ENCODE measurements at regions not wholly inside any gene's neighbourhood (a gene's known extent, or its start where the extent isn't known, plus 50 kb on each side); places are given as distances from the start of the nearest gene placed in this dataset.
"Not testable (repeated sequence)": the region's sequence is repeated elsewhere in the genome, so short reads cannot be mapped to it uniquely, and the experiment has no call there.

DNA sequence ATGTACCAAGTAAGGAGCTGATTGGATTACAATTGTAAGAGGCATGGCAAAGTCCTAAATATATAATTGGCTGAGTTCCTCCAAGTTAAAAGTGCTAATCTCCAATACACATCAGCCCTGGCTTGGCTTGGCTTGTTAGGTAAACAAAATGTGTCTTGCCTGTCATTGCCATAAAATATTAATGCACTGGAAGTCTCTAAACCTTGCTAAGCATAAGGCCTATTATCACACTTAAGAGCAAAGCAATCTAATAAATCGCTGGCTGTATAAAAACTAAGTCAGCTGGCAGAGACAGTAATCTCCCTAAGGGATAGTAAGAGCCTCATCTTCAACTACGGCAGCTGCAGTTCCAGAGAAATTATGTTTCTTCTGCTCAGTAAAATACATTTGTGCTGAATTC lies 418.6 kb upstream of the GRAMD2B start:
- DNase-seq (ENCODE audit: low read depth) = peak; percentile 33

- DNase-seq (ENCODE audit: low read depth) = peak; percentile 62
Measured at GRCh38 chr5:126007841-126008240, 415.4 kb upstream of the GRAMD2B start.

DNA sequence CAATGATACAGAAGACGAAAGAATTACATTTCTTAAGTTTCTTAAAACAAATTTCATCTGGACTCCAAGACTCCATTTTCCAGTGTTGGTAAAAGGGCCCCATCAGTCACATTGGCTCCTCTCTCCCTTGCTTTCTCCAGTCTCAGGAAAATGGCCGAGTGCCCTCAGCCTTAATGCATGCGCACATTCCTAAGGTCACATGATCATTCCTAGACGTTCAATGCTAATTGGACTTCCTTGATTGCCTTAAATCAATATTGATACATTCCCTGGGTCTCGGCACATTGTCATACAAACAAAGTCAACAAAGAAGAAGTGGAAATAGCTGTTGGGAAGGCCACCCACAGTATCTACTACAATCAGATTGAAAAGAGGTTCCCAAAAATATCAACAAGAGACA lies 413.6 kb upstream of the GRAMD2B start:
- no peak for DNase-seq (ENCODE audit: low read depth)

DNA sequence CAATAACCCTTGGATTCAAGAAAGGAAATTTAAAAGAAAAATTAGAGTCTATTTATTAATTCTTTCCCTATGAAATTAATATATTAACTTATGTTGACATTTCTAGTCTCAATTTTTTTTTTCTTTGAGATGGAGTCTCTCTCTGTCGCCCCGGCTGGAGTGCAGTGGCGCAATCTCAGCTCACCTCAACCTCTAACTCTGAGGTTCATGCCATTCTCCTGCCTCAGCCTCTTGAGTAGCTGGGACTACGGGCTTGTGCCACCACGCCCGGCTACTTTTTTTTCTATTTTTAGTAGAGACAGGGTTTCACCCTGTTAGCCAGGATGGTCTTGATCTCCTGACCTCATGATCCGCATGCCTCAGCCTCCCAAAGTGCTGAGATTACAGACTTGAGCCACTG lies 411.7 kb upstream of the GRAMD2B start:
- DNase-seq (ENCODE audit: low read depth) = not testable (repeated sequence)

DNA sequence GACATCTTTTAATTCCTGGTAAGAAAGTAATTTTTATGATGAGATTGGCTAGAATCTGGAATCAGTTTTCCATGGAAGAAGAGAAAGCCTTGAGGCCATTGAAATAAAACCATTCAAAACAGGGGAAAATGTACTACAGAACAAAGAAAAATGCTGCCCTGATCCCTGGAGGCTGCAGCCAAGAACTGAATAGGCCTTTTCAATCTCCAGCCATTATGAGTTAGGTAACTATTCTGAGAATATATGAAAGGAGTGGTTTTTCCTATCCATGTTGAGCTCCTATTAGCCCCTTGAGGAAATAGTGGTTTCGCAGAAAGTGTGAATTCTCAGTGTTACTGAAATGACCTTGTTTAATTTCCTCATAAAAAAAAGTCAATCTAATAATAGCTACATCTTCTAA lies 408.5 kb upstream of the GRAMD2B start:
- no peak for DNase-seq (ENCODE audit: low read depth)

- DNase-seq (ENCODE audit: low read depth) = no peak
Measured at GRCh38 chr5:126015235-126016181, 407.7 kb upstream of the GRAMD2B start.

DNA sequence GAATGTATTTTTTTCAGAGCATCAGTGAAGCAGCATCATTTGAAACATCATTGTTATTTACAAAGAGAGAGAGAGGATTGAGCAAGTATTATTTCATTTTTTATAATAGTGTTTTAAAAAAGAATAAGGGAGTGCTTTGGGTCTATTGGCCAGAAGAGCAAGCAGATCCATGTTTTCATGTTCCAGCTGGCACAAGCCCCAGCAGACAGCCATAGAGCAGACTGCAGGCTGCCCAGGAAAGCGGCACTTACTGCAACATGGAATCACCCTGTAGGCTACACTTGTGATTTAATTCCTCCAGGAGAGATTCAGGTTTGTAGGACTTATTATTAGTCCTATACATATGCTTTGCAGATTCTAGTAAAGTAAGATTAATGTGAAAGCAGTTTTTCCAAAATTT lies 407.0 kb upstream of the GRAMD2B start:
- DNase-seq (ENCODE audit: low read depth) = no peak

GRCh38 chr5:126017096-126017495 lies 406.1 kb upstream of the GRAMD2B start:
- no peak for DNase-seq (ENCODE audit: low read depth)

DNA sequence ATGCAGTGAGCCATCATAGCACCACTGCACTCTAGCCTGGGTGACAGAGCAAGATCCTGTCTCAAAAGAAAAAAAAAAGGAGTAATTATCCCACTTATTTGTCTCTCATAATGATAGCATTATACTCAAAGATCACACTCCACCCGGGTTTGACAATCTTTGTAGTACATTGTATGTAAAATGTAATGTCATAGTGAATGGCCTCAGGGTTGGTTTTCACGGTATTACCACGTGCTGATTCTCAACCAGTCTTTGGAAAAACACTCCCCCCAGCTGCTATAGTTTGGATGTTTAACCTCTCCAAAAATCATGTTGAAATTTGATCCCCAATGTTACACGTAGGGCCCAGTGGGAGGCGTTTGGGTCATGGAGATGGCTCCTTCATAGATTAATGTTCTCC lies 402.4 kb upstream of the GRAMD2B start:
- no peak for DNase-seq (ENCODE audit: low read depth)

- peak; percentile 51 for DNase-seq (ENCODE audit: low read depth)
Measured at GRCh38 chr5:126023994-126024441, 399.2 kb upstream of the GRAMD2B start.

DNA sequence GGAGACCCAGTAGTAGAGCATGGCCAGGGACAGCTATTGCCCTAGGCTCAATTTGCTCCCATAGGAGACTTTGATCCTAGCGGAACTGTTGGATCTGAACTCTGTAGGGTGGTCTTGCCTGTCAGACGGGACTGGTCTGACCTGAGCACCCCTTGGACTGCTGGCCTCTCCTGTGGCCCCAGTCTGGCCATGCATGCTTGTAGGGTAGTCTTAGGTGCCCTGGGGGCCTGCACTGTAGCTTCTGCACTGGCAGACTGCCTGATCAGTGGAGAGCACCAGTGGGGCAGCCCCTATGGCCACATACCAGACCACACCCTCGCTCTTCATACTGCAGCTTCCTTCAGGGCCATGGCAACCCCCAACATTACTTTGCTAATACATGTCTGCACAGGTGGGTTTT lies 396.1 kb upstream of the GRAMD2B start:
- no peak for DNase-seq (ENCODE audit: low read depth)

DNA sequence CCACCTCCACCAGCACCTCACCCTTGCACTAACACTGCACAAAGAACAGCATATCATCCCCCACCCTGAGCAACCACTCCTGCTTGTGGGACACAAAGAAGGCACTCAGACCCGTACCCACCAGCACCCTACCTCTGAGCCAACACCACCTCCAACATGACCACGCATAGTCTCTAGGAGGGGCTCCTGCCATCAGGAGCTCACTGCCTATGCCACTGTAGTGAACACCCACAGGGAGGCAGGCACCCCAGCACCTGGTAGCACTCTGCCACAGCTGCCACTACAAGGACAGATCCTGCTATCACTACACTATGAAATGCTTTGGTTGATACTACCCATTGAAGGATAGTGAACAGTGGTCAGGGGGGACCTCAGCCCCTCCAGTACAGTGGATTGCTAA lies 395.6 kb upstream of the GRAMD2B start:
- DNase-seq (ENCODE audit: low read depth) = no peak

DNA sequence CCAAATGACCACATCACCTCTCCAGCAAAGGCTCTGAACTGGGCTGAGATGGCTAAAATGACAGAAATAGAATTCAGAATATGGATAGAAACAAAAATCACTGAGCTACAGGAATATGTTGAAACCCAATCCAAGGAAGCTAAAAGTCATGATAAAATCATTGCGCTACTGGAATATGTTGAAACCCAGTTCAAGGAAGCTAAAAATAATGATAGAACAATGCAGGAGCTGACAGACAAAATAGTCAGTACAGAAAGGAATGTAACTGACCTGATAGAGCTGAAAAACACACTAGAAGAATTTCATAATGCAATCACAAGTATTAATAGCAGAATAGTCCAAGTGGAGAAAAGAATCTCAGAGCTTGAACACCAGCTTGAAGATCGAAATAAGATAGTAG lies 394.9 kb upstream of the GRAMD2B start:
- DNase-seq (ENCODE audit: low read depth) = peak; percentile 63

- not testable (repeated sequence) for DNase-seq (ENCODE audit: low read depth)
Measured at GRCh38 chr5:126029282-126029681, 393.9 kb upstream of the GRAMD2B start.

- DNase-seq (ENCODE audit: low read depth) = no peak
Measured at GRCh38 chr5:126030698-126031097, 392.5 kb upstream of the GRAMD2B start.

- DNase-seq (ENCODE audit: low read depth) = peak; percentile 13
Measured at GRCh38 chr5:126031989-126032716, 391.1 kb upstream of the GRAMD2B start.

- peak; percentile 47 for DNase-seq (ENCODE audit: low read depth)
Measured at GRCh38 chr5:126043688-126044087, 379.5 kb upstream of the GRAMD2B start.

- peak; percentile 97 for DNase-seq (ENCODE audit: low read depth)
Measured at GRCh38 chr5:126044111-126044668, 379.0 kb upstream of the GRAMD2B start.

GRCh38 chr5:126044931-126045565 lies 378.2 kb upstream of the GRAMD2B start:
- DNase-seq (ENCODE audit: low read depth) = peak; percentile 47

DNA sequence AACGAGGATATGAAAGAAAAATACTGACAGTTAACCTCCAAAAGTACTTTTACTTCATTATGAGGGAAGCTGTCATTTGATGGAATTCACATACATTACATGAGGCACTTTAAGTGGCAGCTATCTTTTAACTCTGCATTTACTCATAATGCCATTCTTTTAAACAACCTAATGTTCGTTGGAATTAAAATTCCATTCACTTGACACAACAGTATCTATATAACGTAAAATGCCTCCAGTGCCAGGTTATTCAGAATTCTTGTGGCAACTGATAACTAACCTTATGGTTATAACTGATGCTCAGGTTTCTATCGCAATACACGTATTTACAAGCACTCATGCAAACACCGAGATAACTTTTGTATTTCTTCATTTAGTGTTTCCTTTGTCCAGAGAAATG lies 376.9 kb upstream of the GRAMD2B start:
- peak; percentile 84 for DNase-seq (ENCODE audit: low read depth)

GRCh38 chr5:126046846-126047571 lies 376.2 kb upstream of the GRAMD2B start:
- no peak for DNase-seq (ENCODE audit: low read depth)

DNA sequence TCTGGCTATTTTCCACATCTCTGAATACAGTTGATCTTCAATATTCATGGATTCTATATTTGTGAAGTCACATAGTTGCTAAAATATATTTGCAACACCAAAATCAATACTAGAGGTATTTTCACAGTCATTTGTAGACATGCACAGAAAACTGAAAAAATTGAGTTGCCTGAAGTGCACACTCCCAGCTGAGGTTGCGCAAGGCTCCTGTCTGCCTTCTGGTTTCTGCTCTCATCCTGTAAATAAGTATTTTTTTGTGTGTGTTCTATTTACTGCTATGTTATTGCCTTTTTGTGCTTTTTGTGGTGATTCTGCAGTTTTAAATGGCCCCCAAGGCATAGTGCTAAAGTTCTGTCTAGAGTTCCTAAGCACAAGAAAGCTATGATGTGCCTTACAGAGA lies 371.1 kb upstream of the GRAMD2B start:
- peak; percentile 43 for DNase-seq (ENCODE audit: low read depth)

All from amniotic epithelial cell (primary cell).